HG02885 (cell line): ENCODE measurements at regions not wholly inside any gene's neighbourhood (a gene's known extent, or its start where the extent isn't known, plus 50 kb on each side); places are given as distances from the start of the nearest gene placed in this dataset.

Experiments
- ATAC-seq: cut with Tn5 transposase; IDR thresholded peaks from one replicate; pipeline ENCODE4 v1.9.1; 2021; ENCODE audit warnings: mild to moderate bottlenecking; ENCODE audit not compliant: unreplicated experiment, poor library complexity

GRCh38 chr11:13062115-13062514 is 53.0 kb downstream of the RASSF10 start:
- ATAC-seq = no peak

GRCh38 chr11:13064593-13064992 is 55.5 kb downstream of the RASSF10 start:
- no peak for ATAC-seq

- ATAC-seq = no peak
These were observed 56.2 kb downstream of the RASSF10 start for GRCh38 chr11:13065200-13065787.

- ATAC-seq = no peak
These were observed 59.1 kb downstream of the RASSF10 start for GRCh38 chr11:13068211-13068610.

- ATAC-seq = no peak
These were observed 64.2 kb downstream of the RASSF10 start for GRCh38 chr11:13073119-13073981.

GRCh38 chr11:13074714-13075464 is 65.8 kb downstream of the RASSF10 start:
- no peak for ATAC-seq

- ATAC-seq = no peak
These were observed 67.8 kb downstream of the RASSF10 start for GRCh38 chr11:13076961-13077360.

- no peak for ATAC-seq
These were observed 71.7 kb downstream of the RASSF10 start for GRCh38 chr11:13080861-13081260.

GRCh38 chr11:13082588-13082987 is 73.5 kb downstream of the RASSF10 start:
- ATAC-seq = no peak

- no peak for ATAC-seq
These were observed 81.2 kb downstream of the RASSF10 start for GRCh38 chr11:13090228-13090708.

- no peak for ATAC-seq
These were observed 82.3 kb downstream of the RASSF10 start for GRCh38 chr11:13091373-13091772.

- no peak for ATAC-seq
These were observed 82.7 kb downstream of the RASSF10 start for GRCh38 chr11:13091804-13092203.

GRCh38 chr11:13094930-13095687 is 86.0 kb downstream of the RASSF10 start:
- no peak for ATAC-seq

- ATAC-seq = no peak
These were observed 88.9 kb downstream of the RASSF10 start for GRCh38 chr11:13098063-13098462.

GRCh38 chr11:13098616-13099289 is 89.6 kb downstream of the RASSF10 start:
- no peak for ATAC-seq

GRCh38 chr11:13101644-13102512 is 92.8 kb downstream of the RASSF10 start:
- no peak for ATAC-seq

GRCh38 chr11:13102513-13102840 is 93.4 kb downstream of the RASSF10 start:
- ATAC-seq = no peak

- no peak for ATAC-seq
These were observed 93.9 kb downstream of the RASSF10 start for GRCh38 chr11:13102865-13103539.
